HepG2 (cell line): ENCODE measurements at regions not wholly inside any gene's neighbourhood (a gene's known extent, or its start where the extent isn't known, plus 50 kb on each side); places are given as distances from the start of the nearest gene placed in this dataset.

Source experiments
- ARHGAP35 ChIP-seq: sonication (generic); formaldehyde crosslinking; IDR thresholded peaks from 2 replicates; pipeline ENCODE4 v1.9.0; 2022; ENCODE audit warnings: mild to moderate bottlenecking, inconsistent platforms, moderate library complexity, missing genetic modification reagents, borderline replicate concordance
- CREM ChIP-seq, 2 experiments: sonication (generic) in 1 of 2; formaldehyde crosslinking in 1 of 2; IDR thresholded peaks; 2 replicates each; pipeline versions ENCODE4 v1.4.0 to v1.6.1; 2016 to 2020; ENCODE audit warnings: antibody characterized with exemption in 1 of 2, mild to moderate bottlenecking in 1 of 2, missing genetic modification reagents in 1 of 2
- ERF ChIP-seq: IDR thresholded peaks from 2 replicates; pipeline ENCODE4 v1.6.1; 2018; ENCODE audit warnings: missing biosample characterization, missing genetic modification reagents
- FOXA1 ChIP-seq, 2 experiments: fragments of 450-650 bp in 1 of 2; sonication (generic) in 1 of 2; formaldehyde crosslinking in 1 of 2; IDR thresholded peaks; 2 replicates each; pipeline versions ENCODE4 v1.4.0 to v1.6.1; 2016 to 2020; ENCODE audit warnings: missing genetic modification reagents in 1 of 2
- KLF12 ChIP-seq: sonication (generic); formaldehyde crosslinking; IDR thresholded peaks from 2 replicates; pipeline ENCODE4 v1.4.0; 2020; ENCODE audit warnings: missing genetic modification reagents, borderline replicate concordance
- MAFF ChIP-seq: IDR thresholded peaks from 2 replicates; pipeline ENCODE4 v1.6.1; 2011; ENCODE audit warnings: low read depth, low read length, improper control_type of control experiment
- NAIF1 ChIP-seq: sonication (generic); formaldehyde crosslinking; IDR thresholded peaks from 2 replicates; pipeline ENCODE4 v1.5.0; 2020; ENCODE audit warnings: mild to moderate bottlenecking, missing genetic modification reagents, borderline replicate concordance
- PATZ1 ChIP-seq: sonication (generic); formaldehyde crosslinking; IDR thresholded peaks from 2 replicates; pipeline ENCODE4 v1.4.0; 2020; ENCODE audit warnings: missing genetic modification reagents
- RXRB ChIP-seq: IDR thresholded peaks from 2 replicates; pipeline ENCODE4 v1.6.1; 2016; ENCODE audit warnings: borderline replicate concordance, missing genetic modification reagents, missing compliant biosample characterization
- USF2 ChIP-seq, 2 experiments: sonication (generic) in 1 of 2; formaldehyde crosslinking in 1 of 2; IDR thresholded peaks; 2 replicates each; pipeline versions ENCODE4 v1.5.1 to v1.6.1; 2011 to 2020; ENCODE audit warnings: borderline replicate concordance in 1 of 2, low read depth in 1 of 2, low read length in 1 of 2, mild to moderate bottlenecking in 1 of 2, missing genetic modification reagents in 1 of 2, moderate library complexity in 1 of 2
- ZFP82 ChIP-seq: sonication (generic); formaldehyde crosslinking; IDR thresholded peaks from 2 replicates; pipeline ENCODE4 v1.5.1; 2020; ENCODE audit warnings: mild to moderate bottlenecking, missing genetic modification reagents, borderline replicate concordance
- ZIK1 ChIP-seq: sonication (generic); formaldehyde crosslinking; IDR thresholded peaks from 2 replicates; pipeline ENCODE4 v1.5.0; 2020; ENCODE audit warnings: mild to moderate bottlenecking, low read depth, missing genetic modification reagents, borderline replicate concordance
- ZNF317 ChIP-seq: sonication (generic); formaldehyde crosslinking; IDR thresholded peaks from 2 replicates; pipeline ENCODE4 v1.5.0; 2020; ENCODE audit warnings: mild to moderate bottlenecking, missing genetic modification reagents
- ZNF619 ChIP-seq: sonication (generic); formaldehyde crosslinking; IDR thresholded peaks from 2 replicates; pipeline ENCODE4 v1.4.0; 2020; ENCODE audit warnings: mild to moderate bottlenecking, missing genetic modification reagents

- TF ChIP-seq PATZ1 (CRISPR knock-in tag) (no peak), ARHGAP35 (CRISPR knock-in tag) (no peak), ZFP82 (CRISPR knock-in tag) (no peak), ZIK1 (CRISPR knock-in tag) (no peak), ZNF317 (CRISPR knock-in tag) (no peak), MAFF (peak; percentile 73), NAIF1 (CRISPR knock-in tag) (no peak), ERF (CRISPR knock-in tag) (no peak), ZNF619 (no peak), FOXA1 (IDR thresholded peaks at IDR 0.05) (no peak), FOXA1 (CRISPR knock-in tag; IDR thresholded peaks at IDR 0.05) (peak; percentile 94), RXRB (CRISPR knock-in tag) (peak; percentile 80), CREM (IDR thresholded peaks at IDR 0.05) (peak; percentile 49; the same call in 1 of the 2 replicates), CREM (CRISPR knock-in tag; IDR thresholded peaks at IDR 0.05) (no peak), KLF12 (CRISPR knock-in tag) (no peak), USF2 (IDR thresholded peaks at IDR 0.05; ENCODE audit: low read depth, low read length) (no peak), USF2 (CRISPR knock-in tag; IDR thresholded peaks at IDR 0.05; ENCODE audit: borderline replicate concordance) (peak; percentile 43; the same call in 1 of the 2 replicates)
Measured at GRCh38 chr3:148534089-148534988, 163.4 kb upstream of the AGTR1 start (continued).
